Body of pancreas (tissue), 4 donors: ENCODE measurements at regions not wholly inside any gene's neighbourhood (a gene's known extent, or its start where the extent isn't known, plus 50 kb on each side); places are given as distances from the start of the nearest gene placed in this dataset.

Experiments used
- ATAC-seq: fragments of 150-250 bp; one replicate; pipeline ENCODE4 v1.9.1; 2016
- DNase-seq, 4 donors: peaks; one replicate each; pipeline ENCODE4 v3.0.0-alpha.2; 2019
- H3K27ac ChIP-seq, 4 donors: fragments of 200-600 bp; sonication (generic); 1 replicate in 3 of 4; 2 replicates in 1 of 4; pipeline versions ENCODE4 v1.5.1 to v1.6.1; 2016 to 2019; ENCODE audit warnings: mild to moderate bottlenecking in 1 of 4, mixed read lengths in 1 of 4, moderate library complexity in 1 of 4
- H3K27me3 ChIP-seq, 2 donors: fragments of 200-600 bp; sonication (generic); one replicate each; pipeline ENCODE4 v1.6.0; 2016; ENCODE audit warnings: mild to moderate bottlenecking in 1 of 2
- H3K36me3 ChIP-seq, 2 donors: fragments of 200-600 bp; sonication (generic); replicated peaks in 1 of 2; 2 replicates each; pipeline ENCODE4 v1.5.1; 2016; ENCODE audit warnings: low read depth in 2 of 2; ENCODE audit not compliant: insufficient read depth in 1 of 2
- H3K4me1 ChIP-seq: fragments of 200-600 bp; sonication (generic); one replicate; pipeline ENCODE4 v1.6.0; 2016
- H3K4me3 ChIP-seq, 2 donors: fragments of 200-600 bp; sonication (generic); 1 replicate in 1 of 2; 2 replicates in 1 of 2; pipeline ENCODE4 v1.5.1; 2016 to 2019
- H3K9me3 ChIP-seq, 3 donors: fragments of 200-600 bp; sonication (generic); 1 replicate in 2 of 3; 2 replicates in 1 of 3; pipeline ENCODE4 v1.5.1; 2016
- POLR2A ChIP-seq, 3 donors: fragments of 450-650 bp; IDR thresholded peaks; one replicate each; pipeline ENCODE4 v1.6.1; 2016; ENCODE audit warnings: antibody characterized with exemption in 3 of 3, mild to moderate bottlenecking in 2 of 3
- WGBS, 2 donors: methylation state at CpG; one replicate each; pipeline ENCODE4 v1.1.5; 2017; 5-methylcytosine and 5-hydroxymethylcytosine counted together
- intact Hi-C: fragments of 100-400 bp; cut with DNase I; formaldehyde crosslinking; loops from one replicate; pipeline ENCODE4 v1.15.1; 2023
- TF ChIP-seq, protein P1 (sequence below), 7 experiments: fragments of 450-650 bp in 4 of 7; fragments of 200-600 bp in 3 of 7; sonication (generic) in 3 of 7; IDR thresholded peaks; one replicate each; pipeline ENCODE4 v1.5.1; 2016 to 2019; ENCODE audit warnings: antibody characterized with exemption in 7 of 7

DNA sequence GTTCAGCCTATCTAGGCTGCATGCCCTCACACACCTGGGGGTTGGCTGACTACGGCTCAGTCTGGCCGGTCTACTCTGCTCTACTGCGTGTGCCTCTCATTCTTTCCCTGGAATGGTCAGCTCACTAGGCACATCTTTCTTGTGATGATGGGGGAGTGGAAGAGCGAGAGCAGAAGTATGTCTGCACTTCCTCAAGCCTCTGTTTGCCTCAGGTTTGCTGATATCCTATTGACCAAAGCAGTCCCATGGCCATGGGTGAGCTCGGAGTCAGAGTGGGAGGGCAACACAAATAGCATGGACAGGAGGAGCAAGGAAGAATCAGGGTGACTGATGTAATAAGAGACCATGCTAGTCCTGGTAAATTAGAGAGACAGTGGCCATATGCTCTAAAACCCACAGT, 167.9 kb upstream of the PRICKLE2 start:
- WGBS, 2 donors = 91 to 94% methylated on average over 4 to 5 of the region's 5 CpGs
- no peak overlapping the region for H3K27ac ChIP-seq
- no peaks in the 10 kb centered on the region for H3K9me3 ChIP-seq
- DNase-seq = no peak
- no peaks in the 10 kb centered on the region for H3K4me1 ChIP-seq
- ATAC-seq = no peak
- no peaks in the 10 kb centered on the region for H3K36me3 ChIP-seq
- intact Hi-C loops = no loop called here
- no peak for TF ChIP-seq POLR2A (IDR thresholded peaks at IDR 0.05)
- TF ChIP-seq, protein P1, sequence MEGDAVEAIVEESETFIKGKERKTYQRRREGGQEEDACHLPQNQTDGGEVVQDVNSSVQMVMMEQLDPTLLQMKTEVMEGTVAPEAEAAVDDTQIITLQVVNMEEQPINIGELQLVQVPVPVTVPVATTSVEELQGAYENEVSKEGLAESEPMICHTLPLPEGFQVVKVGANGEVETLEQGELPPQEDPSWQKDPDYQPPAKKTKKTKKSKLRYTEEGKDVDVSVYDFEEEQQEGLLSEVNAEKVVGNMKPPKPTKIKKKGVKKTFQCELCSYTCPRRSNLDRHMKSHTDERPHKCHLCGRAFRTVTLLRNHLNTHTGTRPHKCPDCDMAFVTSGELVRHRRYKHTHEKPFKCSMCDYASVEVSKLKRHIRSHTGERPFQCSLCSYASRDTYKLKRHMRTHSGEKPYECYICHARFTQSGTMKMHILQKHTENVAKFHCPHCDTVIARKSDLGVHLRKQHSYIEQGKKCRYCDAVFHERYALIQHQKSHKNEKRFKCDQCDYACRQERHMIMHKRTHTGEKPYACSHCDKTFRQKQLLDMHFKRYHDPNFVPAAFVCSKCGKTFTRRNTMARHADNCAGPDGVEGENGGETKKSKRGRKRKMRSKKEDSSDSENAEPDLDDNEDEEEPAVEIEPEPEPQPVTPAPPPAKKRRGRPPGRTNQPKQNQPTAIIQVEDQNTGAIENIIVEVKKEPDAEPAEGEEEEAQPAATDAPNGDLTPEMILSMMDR (IDR thresholded peaks at IDR 0.05) = no peak
- H3K27me3 ChIP-seq = no peaks in the 10 kb centered on the region
- no peak overlapping the region for H3K4me3 ChIP-seq

DNA sequence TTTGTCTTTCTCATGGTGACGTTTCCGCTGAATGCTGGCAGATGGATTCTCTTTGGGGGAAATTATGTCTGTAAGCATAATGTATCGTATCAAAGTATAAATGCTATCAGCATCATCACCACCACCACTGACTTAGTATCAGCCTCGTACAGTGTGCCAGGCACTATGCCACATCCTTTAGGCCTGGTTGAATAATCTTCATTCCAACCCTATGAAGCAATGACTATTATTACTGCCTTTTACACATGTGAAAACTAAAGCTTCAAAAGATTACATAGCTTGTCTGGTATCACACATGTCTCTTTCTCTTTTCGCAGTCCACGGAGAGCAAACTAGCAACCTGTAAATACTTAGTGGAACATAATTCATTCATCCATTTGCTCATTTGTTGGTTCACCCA, 166.7 kb upstream of the PRICKLE2 start:
- TF ChIP-seq, protein P1 (IDR thresholded peaks at IDR 0.05) = no peak
- DNase-seq (no peak), ATAC-seq (no peak)
- Histone ChIP-seq H3K27ac (no peak overlapping the region), H3K36me3 (no peaks in the 10 kb centered on the region), H3K4me3 (no peak overlapping the region), H3K4me1 (no peaks in the 10 kb centered on the region), H3K9me3 (no peaks in the 10 kb centered on the region), H3K27me3 (no peaks in the 10 kb centered on the region)
- 89 to 94% methylated on average over 6 of the region's 6 CpGs for WGBS, 2 donors
- intact Hi-C loops = no loop called here

DNA sequence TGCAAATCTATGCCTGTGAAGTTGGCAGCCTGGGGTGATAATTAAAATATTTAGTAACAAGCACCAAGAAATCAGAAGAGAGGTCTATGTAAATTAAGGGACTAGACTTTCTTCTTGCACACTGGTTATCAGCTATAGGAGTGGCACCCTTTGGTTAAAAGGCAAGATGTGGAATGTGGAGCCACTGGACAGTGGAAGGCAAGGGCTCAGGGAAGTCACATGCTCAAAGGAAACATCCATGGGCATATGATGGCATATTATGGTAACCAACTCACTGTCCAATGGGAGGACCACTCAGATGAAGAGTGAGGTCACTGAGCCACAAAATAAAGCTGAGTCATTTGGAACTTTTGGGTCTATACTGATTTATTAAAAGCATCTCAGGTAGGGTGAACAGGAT, 165.6 kb upstream of the PRICKLE2 start:
- no peaks in the 10 kb centered on the region for H3K27me3 ChIP-seq
- no peaks in the 10 kb centered on the region for H3K9me3 ChIP-seq
- no peaks in the 10 kb centered on the region for H3K4me1 ChIP-seq
- DNase-seq (no peak), ATAC-seq (no peak)
- H3K36me3 ChIP-seq = no peaks in the 10 kb centered on the region
- H3K27ac ChIP-seq = no peak overlapping the region
- H3K4me3 ChIP-seq = no peak overlapping the region
- intact Hi-C loops = no loop called here
- TF ChIP-seq POLR2A (IDR thresholded peaks at IDR 0.05) = no peak
- TF ChIP-seq, protein P1 (IDR thresholded peaks at IDR 0.05) = no peak

DNA sequence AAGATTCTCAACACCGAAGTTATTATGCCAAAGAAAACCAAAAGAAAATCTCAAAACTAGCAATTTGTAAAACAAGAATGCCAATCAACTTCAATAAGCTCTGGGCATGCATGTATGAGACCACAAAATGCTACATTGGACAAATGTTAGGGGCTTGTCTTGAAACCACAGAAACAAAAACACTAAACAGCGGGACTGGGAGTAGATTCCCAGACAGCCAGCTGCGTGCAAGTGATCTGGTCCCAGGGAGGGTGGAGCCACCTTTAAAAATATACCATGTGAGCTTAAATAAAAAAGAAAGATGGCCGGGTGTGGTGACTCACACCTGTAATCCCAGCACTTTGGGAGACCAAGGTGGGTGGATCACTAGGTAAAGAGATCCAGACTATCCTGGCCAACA, 163.6 kb upstream of the PRICKLE2 start:
- Histone ChIP-seq H3K9me3 (no peaks in the 10 kb centered on the region), H3K36me3 (no peaks in the 10 kb centered on the region), H3K27ac (no peak overlapping the region), H3K27me3 (no peaks in the 10 kb centered on the region), H3K4me3 (no peak overlapping the region), H3K4me1 (no peaks in the 10 kb centered on the region)
- 78 to 81% methylated on average over 4 of the region's 4 CpGs for WGBS, 2 donors
- intact Hi-C loops = no loop called here
- no peak for ATAC-seq
- no peak for DNase-seq
- TF ChIP-seq, protein P1 (IDR thresholded peaks at IDR 0.05) = no peak
- no peak for TF ChIP-seq POLR2A (IDR thresholded peaks at IDR 0.05)

DNA sequence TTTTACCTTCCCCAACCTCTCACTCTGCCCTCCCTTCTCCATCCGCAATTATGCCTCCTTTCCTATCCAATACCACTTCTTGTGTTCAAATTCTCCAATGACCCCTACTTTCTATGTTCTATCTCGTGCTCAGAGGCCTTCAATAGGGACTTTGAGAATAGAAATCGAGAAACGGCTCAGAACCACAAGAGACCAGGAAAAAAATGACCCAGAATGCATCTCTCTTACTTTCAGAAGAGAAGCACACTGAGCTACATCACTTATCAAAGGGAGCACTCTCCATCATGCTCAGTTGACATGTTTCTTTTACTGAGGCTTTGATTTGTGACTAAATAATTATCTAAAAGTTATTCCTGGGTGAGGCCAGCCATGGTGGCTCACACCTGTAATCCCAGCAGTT, 162.4 kb upstream of the PRICKLE2 start:
- Histone ChIP-seq H3K27me3 (no peaks in the 10 kb centered on the region), H3K4me1 (no peaks in the 10 kb centered on the region), H3K27ac (no peak overlapping the region), H3K9me3 (peaks cover 0 to 4% (median 0%) of the 10 kb centered on the region in 3 donors), H3K36me3 (no peaks in the 10 kb centered on the region), H3K4me3 (no peak overlapping the region)
- DNase-seq (no peak), ATAC-seq (no peak)
- intact Hi-C loops = no loop called here
- TF ChIP-seq, protein P1 (IDR thresholded peaks at IDR 0.05) = no peak
- no peak for TF ChIP-seq POLR2A (IDR thresholded peaks at IDR 0.05)
- 81 to 87% methylated on average over 4 of the region's 4 CpGs for WGBS, 2 donors
